Sigmoid colon (tissue), 6 donors: ENCODE measurements at regions not wholly inside any gene's neighbourhood (a gene's known extent, or its start where the extent isn't known, plus 50 kb on each side); places are given as distances from the start of the nearest gene placed in this dataset.

Source experiments
- DNase-seq: peaks from one replicate; pipeline ENCODE4 v3.0.0-alpha.2; 2019
- H3K27ac ChIP-seq, 4 donors: fragments of 200-600 bp; sonication (generic); one replicate each; pipeline ENCODE4 v1.5.1; 2016 to 2019; ENCODE audit warnings: mild to moderate bottlenecking in 1 of 4
- H3K27me3 ChIP-seq, 3 donors: fragments of 200-600 bp; sonication (generic); one replicate each; pipeline ENCODE4 v1.5.1; 2019; ENCODE audit warnings: mild to moderate bottlenecking in 1 of 3
- H3K36me3 ChIP-seq, 4 donors: fragments of 200-600 bp; sonication (generic); one replicate each; pipeline ENCODE4 v1.5.1; 2016 to 2019
- H3K4me1 ChIP-seq, 4 donors: fragments of 200-600 bp; sonication (generic); one replicate each; pipeline ENCODE4 v1.5.1; 2017 to 2019
- H3K4me3 ChIP-seq, 4 donors: fragments of 200-600 bp; sonication (generic); one replicate each; pipeline ENCODE4 v1.5.1; 2017 to 2019; ENCODE audit warnings: mild to moderate bottlenecking in 2 of 4, moderate library complexity in 1 of 4
- H3K9me3 ChIP-seq, 4 donors: fragments of 200-600 bp in 3 of 4; sonication (generic) in 3 of 4; one replicate each; pipeline versions ENCODE4 v1.5.1 to v1.6.1; 2013 to 2019
- EP300 ChIP-seq, 4 donors: sonication (generic); formaldehyde crosslinking; IDR thresholded peaks; one replicate each; pipeline ENCODE4 v1.6.1; 2017; ENCODE audit warnings: antibody characterized with exemption in 4 of 4
- POLR2A ChIP-seq, 2 donors: fragments of 450-650 bp; IDR thresholded peaks; one replicate each; pipeline ENCODE4 v1.6.1; 2016; ENCODE audit warnings: antibody characterized with exemption in 2 of 2, mild to moderate bottlenecking in 2 of 2, moderate library complexity in 2 of 2
- POLR2AphosphoS5 ChIP-seq, 4 donors: sonication (generic); formaldehyde crosslinking; IDR thresholded peaks; one replicate each; pipeline ENCODE4 v1.6.1; 2017; ENCODE audit warnings: antibody characterized with exemption in 4 of 4
- WGBS, 2 donors: extraction: QIAGEN DNeasy Blood & Tissue Kit; methylation state at CpG; one replicate each; pipeline ENCODE4 v1.1.7; 2013; 5-methylcytosine and 5-hydroxymethylcytosine counted together
- intact Hi-C: fragments of 100-400 bp; cut with DNase I; formaldehyde crosslinking; loops from one replicate; pipeline ENCODE4 v1.15.1; 2023
- TF ChIP-seq, protein P1 (sequence below), 4 experiments: fragments of 450-650 bp in 3 of 4; fragments of 200-600 bp in 1 of 4; IDR thresholded peaks; one replicate each; pipeline ENCODE4 v1.5.1; 2016 to 2019; ENCODE audit warnings: antibody characterized with exemption in 4 of 4, mild to moderate bottlenecking in 3 of 4, moderate library complexity in 2 of 4
- donor health status: healthy with polysubstance abuse.
- donor health status: healthy.

DNA sequence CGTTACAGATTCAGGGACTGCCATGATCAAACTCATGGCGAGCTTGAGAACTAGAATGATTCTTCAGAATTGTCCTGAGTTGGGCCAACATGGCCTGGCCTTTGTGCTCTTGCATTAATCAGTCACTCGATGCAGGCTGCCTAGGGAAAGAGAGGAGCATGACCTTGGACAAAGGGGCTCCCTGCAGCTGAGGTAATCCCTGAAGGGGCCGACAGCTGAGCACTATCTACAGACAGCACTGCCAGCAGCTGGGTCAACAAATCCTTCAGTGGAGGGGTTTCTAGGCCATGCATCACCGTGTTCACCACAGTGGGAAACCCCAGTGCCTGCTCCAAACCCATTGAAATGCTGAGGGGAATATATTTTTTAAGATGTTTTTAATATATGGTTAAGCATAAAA, 159.5 kb upstream of the POU2AF2 start:
- no peak overlapping the region for H3K27ac ChIP-seq
- no peaks in the 10 kb centered on the region for H3K36me3 ChIP-seq
- peaks cover 0 to 7% (median 4%) of the 10 kb centered on the region in 4 donors for H3K4me1 ChIP-seq
- DNase-seq: no peak
- no peak overlapping the region for H3K4me3 ChIP-seq
- H3K9me3 ChIP-seq: no peaks in the 10 kb centered on the region
- H3K27me3 ChIP-seq: no peaks in the 10 kb centered on the region
- intact Hi-C loops: loop anchor here (10.0 kb wide), 1 partner anchor 371 kb away; the partner anchor contains the start of gene ARHGAP20
- 72 to 77% methylated on average over 5 of the region's 5 CpGs for WGBS, 2 donors
- no peak for TF ChIP-seq POLR2A (IDR thresholded peaks at IDR 0.05)
- TF ChIP-seq, protein P1, sequence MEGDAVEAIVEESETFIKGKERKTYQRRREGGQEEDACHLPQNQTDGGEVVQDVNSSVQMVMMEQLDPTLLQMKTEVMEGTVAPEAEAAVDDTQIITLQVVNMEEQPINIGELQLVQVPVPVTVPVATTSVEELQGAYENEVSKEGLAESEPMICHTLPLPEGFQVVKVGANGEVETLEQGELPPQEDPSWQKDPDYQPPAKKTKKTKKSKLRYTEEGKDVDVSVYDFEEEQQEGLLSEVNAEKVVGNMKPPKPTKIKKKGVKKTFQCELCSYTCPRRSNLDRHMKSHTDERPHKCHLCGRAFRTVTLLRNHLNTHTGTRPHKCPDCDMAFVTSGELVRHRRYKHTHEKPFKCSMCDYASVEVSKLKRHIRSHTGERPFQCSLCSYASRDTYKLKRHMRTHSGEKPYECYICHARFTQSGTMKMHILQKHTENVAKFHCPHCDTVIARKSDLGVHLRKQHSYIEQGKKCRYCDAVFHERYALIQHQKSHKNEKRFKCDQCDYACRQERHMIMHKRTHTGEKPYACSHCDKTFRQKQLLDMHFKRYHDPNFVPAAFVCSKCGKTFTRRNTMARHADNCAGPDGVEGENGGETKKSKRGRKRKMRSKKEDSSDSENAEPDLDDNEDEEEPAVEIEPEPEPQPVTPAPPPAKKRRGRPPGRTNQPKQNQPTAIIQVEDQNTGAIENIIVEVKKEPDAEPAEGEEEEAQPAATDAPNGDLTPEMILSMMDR (IDR thresholded peaks at IDR 0.05): no peak
- TF ChIP-seq POLR2AphosphoS5 (IDR thresholded peaks at IDR 0.05): no peak
- no peak for TF ChIP-seq EP300 (IDR thresholded peaks at IDR 0.05)

- Histone ChIP-seq H3K9me3 (no peaks in the 10 kb centered on the region), H3K36me3 (no peaks in the 10 kb centered on the region)
- intact Hi-C loops: loop anchor here (10.0 kb wide), 1 partner anchor 368 kb away; the partner anchor contains the start of gene ARHGAP20
Observed at GRCh38 chr11:111082664-111083063, 162.9 kb upstream of the POU2AF2 start.

DNA sequence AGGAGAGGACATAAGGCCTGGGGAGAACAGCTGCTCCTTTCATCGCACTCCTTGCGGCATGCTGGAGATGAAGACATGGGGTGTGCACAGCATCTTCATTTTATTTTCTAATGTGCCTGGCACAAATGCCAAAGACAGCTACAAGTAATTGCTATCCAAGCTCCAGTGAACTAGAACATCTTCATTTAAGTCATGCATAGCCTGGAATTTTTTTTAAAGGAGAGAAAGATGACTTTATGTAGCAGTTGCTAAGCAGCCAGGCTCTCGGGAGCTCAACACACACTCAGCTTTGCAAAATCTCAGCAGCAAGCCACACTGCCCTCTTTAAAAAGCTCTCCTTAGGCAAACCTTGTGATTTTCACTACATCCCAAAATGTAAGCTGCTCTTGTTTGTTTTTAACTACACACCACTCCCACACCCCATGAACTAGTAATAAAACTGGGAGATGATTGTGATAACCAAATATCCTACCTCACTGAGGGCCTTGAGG, 164.5 kb upstream of the POU2AF2 start:
- Histone ChIP-seq H3K27me3 (no peaks in the 10 kb centered on the region), H3K36me3 (no peaks in the 10 kb centered on the region), H3K4me3 (no peak overlapping the region), H3K27ac (no peak overlapping the region), H3K4me1 (peaks cover 0 to 13% (median 8%) of the 10 kb centered on the region in 4 donors), H3K9me3 (no peaks in the 10 kb centered on the region)
- TF ChIP-seq, protein P1 (IDR thresholded peaks at IDR 0.05): no peak
- no peak for TF ChIP-seq POLR2AphosphoS5 (IDR thresholded peaks at IDR 0.05)
- TF ChIP-seq POLR2A (IDR thresholded peaks at IDR 0.05): no peak
- TF ChIP-seq EP300 (IDR thresholded peaks at IDR 0.05): no peak
- WGBS, 2 donors: 71 to 76% methylated on average over 3 of the region's 3 CpGs
- DNase-seq: no peak
- intact Hi-C loops: loop anchor here (10.0 kb wide), 1 partner anchor 366 kb away; the partner anchor contains the start of gene ARHGAP20

More at GRCh38 chr11:111082664-111083063, 162.9 kb upstream of the POU2AF2 start:
- Histone ChIP-seq H3K27me3 (no peaks in the 10 kb centered on the region), H3K4me3 (no peak overlapping the region), H3K4me1 (peaks cover 0 to 13% (median 8%) of the 10 kb centered on the region in 4 donors), H3K27ac (no peak overlapping the region)
- TF ChIP-seq POLR2AphosphoS5 (IDR thresholded peaks at IDR 0.05) (no peak), EP300 (IDR thresholded peaks at IDR 0.05) (no peak), POLR2A (IDR thresholded peaks at IDR 0.05) (no peak)
- TF ChIP-seq, protein P1 (IDR thresholded peaks at IDR 0.05): no peak
- no peak for DNase-seq
- 84% methylated on average over 5 of the region's 5 CpGs for WGBS, 2 donors

DNA sequence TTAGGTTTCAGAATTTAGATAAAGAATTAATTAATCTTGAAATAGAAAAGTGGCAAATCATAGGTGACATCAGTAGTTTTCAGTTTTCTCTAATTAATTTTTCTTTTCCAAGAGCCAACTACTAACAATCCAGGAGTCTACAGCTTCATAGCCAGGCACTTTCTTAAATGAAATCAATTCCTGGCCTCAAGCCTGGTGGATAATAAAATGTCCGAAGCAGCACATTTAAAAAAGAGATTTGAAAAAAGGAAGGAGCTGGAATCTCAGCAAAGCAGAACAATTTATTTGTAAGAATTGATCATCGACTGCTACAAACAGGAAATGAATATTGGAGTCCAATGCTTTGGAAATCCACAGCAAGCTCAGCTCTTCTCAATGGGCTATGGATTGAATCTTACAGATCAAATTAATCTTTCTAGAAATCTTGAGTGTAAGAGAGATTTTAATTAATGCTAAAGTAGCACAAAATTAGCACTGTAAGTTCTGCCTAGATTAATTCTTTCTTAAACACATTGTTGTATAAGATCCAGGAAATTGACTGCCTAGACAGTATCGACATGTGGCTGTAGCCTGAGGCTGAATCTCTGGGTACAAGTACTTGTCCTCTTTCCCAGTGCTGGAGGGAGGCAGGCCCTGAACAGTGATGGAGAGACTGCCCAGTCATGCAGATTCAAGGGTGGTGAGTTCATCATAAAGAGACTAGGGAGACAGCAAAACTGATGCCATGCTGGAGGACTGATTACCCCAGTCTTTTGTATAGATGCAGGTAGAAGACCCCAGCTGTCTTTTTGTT, 167.8 kb upstream of the POU2AF2 start:
- intact Hi-C loops: no loop called here

More for the DNA sequence above, 167.8 kb upstream of the POU2AF2 start:
- Histone ChIP-seq H3K4me3 (no peak overlapping the region), H3K36me3 (no peaks in the 10 kb centered on the region), H3K4me1 (peaks cover 0 to 13% (median 8%) of the 10 kb centered on the region in 4 donors), H3K27ac (no peak overlapping the region), H3K27me3 (no peaks in the 10 kb centered on the region), H3K9me3 (no peaks in the 10 kb centered on the region)
- no peak for DNase-seq
- TF ChIP-seq, protein P1 (IDR thresholded peaks at IDR 0.05): no peak
- no peak for TF ChIP-seq POLR2A (IDR thresholded peaks at IDR 0.05)
- no peak for TF ChIP-seq EP300 (IDR thresholded peaks at IDR 0.05)
- no peak for TF ChIP-seq POLR2AphosphoS5 (IDR thresholded peaks at IDR 0.05)
- WGBS, 2 donors: 79 to 80% methylated on average over 3 of the region's 3 CpGs
